Activated T-cell treated with anti-CD3 and anti-CD28 coated beads, Interleukin-2, amount 50 U/mL, for 48 hours (primary cell): ENCODE measurements at regions not wholly inside any gene's neighbourhood (a gene's known extent, or its start where the extent isn't known, plus 50 kb on each side); places are given as distances from the start of the nearest gene placed in this dataset.

ENCODE experiments used
- DNase-seq, 2 experiments: peaks; one replicate each; pipeline ENCODE4 v3.0.0-alpha.2; 2020

GRCh38 chr3:132239587-132239986, 77.6 kb upstream of the ACP3 start:
- no peak for DNase-seq

GRCh38 chr3:132241776-132242514, 75.3 kb upstream of the ACP3 start:
- no peak for DNase-seq

- DNase-seq: no peak
Measured at GRCh38 chr3:132242790-132243189, 74.4 kb upstream of the ACP3 start.

GRCh38 chr3:132245552-132246142, 71.6 kb upstream of the ACP3 start:
- DNase-seq: no peak

GRCh38 chr3:132246212-132246611, 71.0 kb upstream of the ACP3 start:
- DNase-seq: no peak

GRCh38 chr3:132247211-132247610, 70.0 kb upstream of the ACP3 start:
- DNase-seq: no peak

GRCh38 chr3:132248490-132248889, 68.7 kb upstream of the ACP3 start:
- no peak for DNase-seq

- no peak for DNase-seq
Measured at GRCh38 chr3:132253262-132253878, 63.8 kb upstream of the ACP3 start.

- DNase-seq: no peak
Measured at GRCh38 chr3:132254076-132254755, 63.0 kb upstream of the ACP3 start.

GRCh38 chr3:132255041-132255745, 62.0 kb upstream of the ACP3 start:
- DNase-seq: no peak

GRCh38 chr3:132256989-132257388, 60.2 kb upstream of the ACP3 start:
- no peak for DNase-seq

GRCh38 chr3:132261506-132261905, 55.7 kb upstream of the ACP3 start:
- DNase-seq: no peak

GRCh38 chr3:132262305-132262704, 54.9 kb upstream of the ACP3 start:
- no peak for DNase-seq

GRCh38 chr3:132262956-132263355, 54.3 kb upstream of the ACP3 start:
- DNase-seq: no peak

GRCh38 chr3:132265028-132265427, 52.2 kb upstream of the ACP3 start:
- DNase-seq: no peak

- no peak for DNase-seq
Measured at GRCh38 chr3:132265488-132265887, 51.7 kb upstream of the ACP3 start.

- DNase-seq: no peak
Measured at GRCh38 chr3:132267391-132267993, 49.7 kb upstream of the ACP3 start.
